Kidney (tissue), 13 donors: ENCODE measurements at regions not wholly inside any gene's neighbourhood (a gene's known extent, or its start where the extent isn't known, plus 50 kb on each side); places are given as distances from the start of the nearest gene placed in this dataset.

ENCODE experiments used
- DNase-seq, 5 donors: peaks; one replicate each; pipeline ENCODE4 v3.0.0-alpha.2; 2013 to 2020
- FAIRE-seq: peaks from 2 replicates; lab custom pipeline; 2012; peaks lifted over from hg19 to GRCh38; lab: Jason Lieb, UNC
- H3K27ac ChIP-seq, 2 donors: one replicate each; pipeline ENCODE4 v1.7.0; 2013; ENCODE audit warnings: low read depth in 2 of 2, low read length in 2 of 2, inconsistent platforms in 1 of 2
- H3K27me3 ChIP-seq: one replicate; pipeline ENCODE4 v1.7.1; 2013; ENCODE audit warnings: low read length, inconsistent platforms; ENCODE audit not compliant: control insufficient read depth, insufficient read depth
- H3K36me3 ChIP-seq, 3 donors: one replicate each; pipeline versions ENCODE4 v1.7.0 to v1.7.1; 2013; ENCODE audit warnings: low read length in 3 of 3, control low read depth in 1 of 3, inconsistent platforms in 1 of 3; ENCODE audit not compliant: insufficient read depth in 3 of 3, control insufficient read depth in 2 of 3
- H3K4me1 ChIP-seq, 3 donors: one replicate each; pipeline versions ENCODE4 v1.7.0 to v1.7.1; 2013; ENCODE audit warnings: low read length in 3 of 3, inconsistent platforms in 1 of 3, low read depth in 1 of 3; ENCODE audit not compliant: control insufficient read depth in 2 of 3, insufficient read depth in 2 of 3
- H3K4me3 ChIP-seq, 3 donors: one replicate each; pipeline versions ENCODE4 v1.7.0 to v1.8.1; 2013; ENCODE audit warnings: low read length in 3 of 3, control low read depth in 1 of 3, inconsistent platforms in 1 of 3
- H3K9ac ChIP-seq, 3 donors: one replicate each; pipeline versions ENCODE4 v1.7.0 to v1.7.1; 2013; ENCODE audit warnings: low read length in 3 of 3, control low read depth in 1 of 3, inconsistent platforms in 1 of 3
- H3K9me3 ChIP-seq, 3 donors: one replicate each; pipeline versions ENCODE4 v1.7.0 to v1.7.1; 2013; ENCODE audit warnings: low read length in 3 of 3, control low read depth in 1 of 3, inconsistent platforms in 1 of 3; ENCODE audit not compliant: control insufficient read depth in 2 of 3, insufficient read depth in 1 of 3
- CTCF ChIP-seq: IDR thresholded peaks from 3 replicates; pipeline ENCODE4 v1.5.1; 2012; ENCODE audit warnings: mild to moderate bottlenecking, moderate library complexity, borderline replicate concordance; ENCODE audit not compliant: insufficient read depth; ENCODE audit errors: extremely low read depth
- intact Hi-C: fragments of 100-400 bp; cut with DNase I; formaldehyde crosslinking; loops from one replicate; pipeline ENCODE4 v1.11.1; 2022
- donor health status: control.
- donor health status: control.
- donor health status: control.
- donor health status: control.
- donor health status: control.
- donor health status: DM: yes; HTN: yes; CAD: no.
- donor health status: Normal renal cell carcinoma (clear cell type).

GRCh38 chr6:169846286-169847056 lies 95.0 kb downstream of the ERMARD start:
- no peaks in the 10 kb centered on the region for H3K36me3 ChIP-seq
- FAIRE-seq (no peak), DNase-seq (no peak)
- no peak overlapping the region for H3K27ac ChIP-seq
- no peaks in the 10 kb centered on the region for H3K9me3 ChIP-seq
- H3K4me1 ChIP-seq = no peaks in the 10 kb centered on the region
- H3K4me3 ChIP-seq = no peak overlapping the region
- no peak for TF ChIP-seq CTCF
- intact Hi-C loops = no loop called here
- no peak overlapping the region for H3K9ac ChIP-seq
- no peaks in the 10 kb centered on the region for H3K27me3 ChIP-seq

- Histone ChIP-seq H3K27me3 (no peaks in the 10 kb centered on the region), H3K27ac (no peak overlapping the region), H3K9ac (no peak overlapping the region), H3K36me3 (no peaks in the 10 kb centered on the region), H3K4me3 (no peak overlapping the region), H3K4me1 (no peaks in the 10 kb centered on the region), H3K9me3 (no peaks in the 10 kb centered on the region)
- intact Hi-C loops = no loop called here
- no peak for TF ChIP-seq CTCF
- no peak for DNase-seq
- FAIRE-seq = no peak
Measured at GRCh38 chr6:169845426-169846285, 94.2 kb downstream of the ERMARD start.

- Histone ChIP-seq H3K4me3 (no peak overlapping the region), H3K9me3 (no peaks in the 10 kb centered on the region), H3K9ac (no peak overlapping the region), H3K27me3 (no peaks in the 10 kb centered on the region), H3K27ac (no peak overlapping the region), H3K4me1 (no peaks in the 10 kb centered on the region), H3K36me3 (no peaks in the 10 kb centered on the region)
- no peak for FAIRE-seq
- peak in 1 of 5 donors; percentile 20 for DNase-seq
- no peak for TF ChIP-seq CTCF
- intact Hi-C loops = no loop called here
Measured at GRCh38 chr6:169844946-169845345, 93.5 kb downstream of the ERMARD start.
